ENCODE measurements at regions not wholly inside any gene's neighbourhood (a gene's known extent, or its start where the extent isn't known, plus 50 kb on each side); places are given as distances from the start of the nearest gene placed in this dataset.

DNA sequence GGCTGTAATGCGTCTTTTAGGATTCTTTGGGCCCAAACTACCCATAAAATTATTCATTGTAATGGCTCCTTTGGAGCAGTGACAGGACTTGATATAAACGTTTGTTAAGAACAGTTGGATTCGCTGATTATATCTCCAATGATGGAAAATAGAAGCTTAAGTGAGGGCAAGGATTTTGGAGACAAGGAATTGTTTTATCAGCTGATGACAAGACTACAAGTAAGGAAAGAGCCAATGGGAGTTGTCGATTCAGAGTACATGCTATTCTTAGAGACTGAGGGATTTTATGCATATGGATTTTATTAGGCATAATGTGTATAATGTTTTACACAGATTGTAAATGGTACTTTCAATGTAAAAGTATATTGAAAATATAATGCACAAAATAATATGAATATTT, 425.5 kb upstream of the RIOK2 start:
- intact Hi-C loops (cut with DNase I; ENCODE audit: low total_unique reads), result no loop called here
- H3K27ac ChIP-seq, result no peak overlapping the region
- DNase-seq (no peak), ATAC-seq (no peak)
- H3K9me3 ChIP-seq, result no peaks in the 10 kb centered on the region
- in situ Hi-C loops (cut with MboI; ENCODE audit: low sequenced_read_pairs in 4 of 4), result no loop called here
- no peaks in the 10 kb centered on the region for H3K4me1 ChIP-seq
- no peaks in the 10 kb centered on the region for H3K36me3 ChIP-seq
- H3K27me3 ChIP-seq, result no peaks in the 10 kb centered on the region
- TF ChIP-seq, protein P1, sequence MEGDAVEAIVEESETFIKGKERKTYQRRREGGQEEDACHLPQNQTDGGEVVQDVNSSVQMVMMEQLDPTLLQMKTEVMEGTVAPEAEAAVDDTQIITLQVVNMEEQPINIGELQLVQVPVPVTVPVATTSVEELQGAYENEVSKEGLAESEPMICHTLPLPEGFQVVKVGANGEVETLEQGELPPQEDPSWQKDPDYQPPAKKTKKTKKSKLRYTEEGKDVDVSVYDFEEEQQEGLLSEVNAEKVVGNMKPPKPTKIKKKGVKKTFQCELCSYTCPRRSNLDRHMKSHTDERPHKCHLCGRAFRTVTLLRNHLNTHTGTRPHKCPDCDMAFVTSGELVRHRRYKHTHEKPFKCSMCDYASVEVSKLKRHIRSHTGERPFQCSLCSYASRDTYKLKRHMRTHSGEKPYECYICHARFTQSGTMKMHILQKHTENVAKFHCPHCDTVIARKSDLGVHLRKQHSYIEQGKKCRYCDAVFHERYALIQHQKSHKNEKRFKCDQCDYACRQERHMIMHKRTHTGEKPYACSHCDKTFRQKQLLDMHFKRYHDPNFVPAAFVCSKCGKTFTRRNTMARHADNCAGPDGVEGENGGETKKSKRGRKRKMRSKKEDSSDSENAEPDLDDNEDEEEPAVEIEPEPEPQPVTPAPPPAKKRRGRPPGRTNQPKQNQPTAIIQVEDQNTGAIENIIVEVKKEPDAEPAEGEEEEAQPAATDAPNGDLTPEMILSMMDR (IDR thresholded peaks at IDR 0.05 in 4 of 5, conservative IDR thresholded peaks at IDR 0.05 in 1 of 5), result no peak
- TF ChIP-seq POLR2A (IDR thresholded peaks at IDR 0.05), result no peak
- H3K4me3 ChIP-seq, result no peak overlapping the region

- Histone ChIP-seq H3K27me3 (no peaks in the 10 kb centered on the region), H3K27ac (no peak overlapping the region), H3K4me1 (no peaks in the 10 kb centered on the region), H3K36me3 (no peaks in the 10 kb centered on the region), H3K9me3 (no peaks in the 10 kb centered on the region), H3K4me3 (no peak overlapping the region)
- ATAC-seq (no peak), DNase-seq (no peak)
- in situ Hi-C loops (cut with MboI; ENCODE audit: low sequenced_read_pairs in 4 of 4) (no loop called here), intact Hi-C loops (cut with DNase I; ENCODE audit: low total_unique reads) (no loop called here)
- TF ChIP-seq, protein P1 (IDR thresholded peaks at IDR 0.05 in 4 of 5, conservative IDR thresholded peaks at IDR 0.05 in 1 of 5), result no peak
- TF ChIP-seq POLR2A (IDR thresholded peaks at IDR 0.05), result no peak
Measured at GRCh38 chr5:97618721-97619120, 435.7 kb upstream of the RIOK2 start.

DNA sequence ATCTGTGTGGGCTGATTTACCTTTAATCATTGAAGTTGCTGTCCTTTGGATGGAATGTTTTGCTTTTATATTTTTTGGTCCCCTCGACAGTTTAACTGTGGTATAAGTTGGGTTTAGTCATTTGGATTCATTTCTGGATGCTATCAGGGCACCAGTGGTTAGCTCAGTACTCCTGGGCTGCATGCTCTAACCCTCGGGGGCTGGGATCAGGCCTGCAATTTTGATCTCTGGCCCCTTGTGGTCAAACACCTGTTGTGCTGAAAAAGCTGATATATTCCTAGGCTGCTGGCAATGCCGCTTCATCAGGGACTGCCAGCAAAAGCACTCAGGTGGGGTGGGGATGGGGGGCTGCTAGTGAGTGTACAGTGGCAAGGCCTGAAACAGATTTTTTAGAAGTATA, 440.4 kb upstream of the RIOK2 start:
- no peak for ATAC-seq
- no peak for TF ChIP-seq POLR2A (IDR thresholded peaks at IDR 0.05)
- TF ChIP-seq, protein P1 (IDR thresholded peaks at IDR 0.05 in 4 of 5, conservative IDR thresholded peaks at IDR 0.05 in 1 of 5), result no peak
- H3K36me3 ChIP-seq, result no peaks in the 10 kb centered on the region
- H3K4me3 ChIP-seq, result no peak overlapping the region
- in situ Hi-C loops (cut with MboI; ENCODE audit: low sequenced_read_pairs in 4 of 4) (no loop called here), intact Hi-C loops (cut with DNase I; ENCODE audit: low total_unique reads) (no loop called here)
- no peak for DNase-seq
- H3K4me1 ChIP-seq, result no peaks in the 10 kb centered on the region
- no peak overlapping the region for H3K27ac ChIP-seq
- H3K27me3 ChIP-seq, result no peaks in the 10 kb centered on the region
- H3K9me3 ChIP-seq, result no peaks in the 10 kb centered on the region

DNA sequence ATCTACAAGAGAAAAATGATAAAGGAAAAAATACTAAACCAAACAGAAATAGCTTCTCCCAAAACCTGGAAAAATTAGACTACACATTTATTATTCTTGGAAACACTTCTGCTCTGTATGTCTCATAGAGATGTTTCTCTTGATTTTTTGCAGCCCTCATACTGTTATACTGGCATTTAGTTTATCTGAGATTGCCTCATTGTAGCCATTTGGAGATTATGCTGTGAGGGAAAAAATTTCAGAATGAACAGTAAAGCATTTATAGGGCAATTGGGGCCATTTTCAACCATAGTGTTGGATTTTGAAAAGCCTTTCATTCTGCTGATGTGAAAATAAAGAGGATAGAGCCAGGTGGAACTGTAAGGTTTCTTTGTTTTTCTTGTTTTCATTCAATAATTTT, 441.8 kb upstream of the RIOK2 start:
- ATAC-seq (no peak), DNase-seq (no peak)
- H3K4me3 ChIP-seq, result no peak overlapping the region
- H3K4me1 ChIP-seq, result no peaks in the 10 kb centered on the region
- intact Hi-C loops (cut with DNase I; ENCODE audit: low total_unique reads), result no loop called here
- in situ Hi-C loops (cut with MboI; ENCODE audit: low sequenced_read_pairs in 4 of 4), result no loop called here
- H3K27me3 ChIP-seq, result no peaks in the 10 kb centered on the region
- H3K27ac ChIP-seq, result no peak overlapping the region
- TF ChIP-seq, protein P1 (IDR thresholded peaks at IDR 0.05 in 4 of 5, conservative IDR thresholded peaks at IDR 0.05 in 1 of 5), result no peak
- TF ChIP-seq POLR2A (IDR thresholded peaks at IDR 0.05), result no peak
- H3K36me3 ChIP-seq, result no peaks in the 10 kb centered on the region
- H3K9me3 ChIP-seq, result no peaks in the 10 kb centered on the region

GRCh38 chr5:97627272-97627671, 444.2 kb upstream of the RIOK2 start:
- DNase-seq (no peak), ATAC-seq (no peak)
- Histone ChIP-seq H3K9me3 (no peaks in the 10 kb centered on the region), H3K4me3 (no peak overlapping the region), H3K4me1 (no peaks in the 10 kb centered on the region), H3K27me3 (no peaks in the 10 kb centered on the region), H3K36me3 (no peaks in the 10 kb centered on the region), H3K27ac (no peak overlapping the region)
- in situ Hi-C loops (cut with MboI; ENCODE audit: low sequenced_read_pairs in 4 of 4), result no loop called here
- TF ChIP-seq POLR2A (IDR thresholded peaks at IDR 0.05), result no peak
- TF ChIP-seq, protein P1 (IDR thresholded peaks at IDR 0.05 in 4 of 5, conservative IDR thresholded peaks at IDR 0.05 in 1 of 5), result no peak
- intact Hi-C loops (cut with DNase I; ENCODE audit: low total_unique reads), result no loop called here

Measured in gastrocnemius medialis (tissue), 4 donors.